ENCODE measurements at regions not wholly inside any gene's neighbourhood (a gene's known extent, or its start where the extent isn't known, plus 50 kb on each side); places are given as distances from the start of the nearest gene placed in this dataset.

DNA sequence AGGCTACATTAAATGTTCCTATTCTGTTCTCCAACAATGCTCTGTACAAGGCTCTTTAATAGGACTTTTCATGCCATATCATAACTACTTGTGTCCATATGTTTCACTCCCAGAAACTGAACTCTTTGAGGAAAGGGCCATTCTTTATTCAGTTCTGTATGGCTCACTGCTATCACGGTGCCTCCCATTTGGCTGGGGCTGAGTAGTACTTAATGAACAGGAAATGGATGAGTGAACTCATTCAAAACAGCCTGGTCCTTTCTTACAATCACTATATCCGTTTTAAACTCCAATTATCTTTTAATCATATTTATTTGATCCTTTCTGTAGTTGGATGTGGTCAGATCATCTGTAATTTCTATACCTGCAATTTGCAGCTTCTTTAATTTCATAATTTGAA is 410.6 kb downstream of the TBC1D4 start:
- in situ Hi-C loops (cut with HindIII; ENCODE audit: low sequenced_read_pairs) = loop anchor here (5.0 kb wide), 1 partner anchor 61 kb away; no protein-coding TSS in a partner anchor

DNA sequence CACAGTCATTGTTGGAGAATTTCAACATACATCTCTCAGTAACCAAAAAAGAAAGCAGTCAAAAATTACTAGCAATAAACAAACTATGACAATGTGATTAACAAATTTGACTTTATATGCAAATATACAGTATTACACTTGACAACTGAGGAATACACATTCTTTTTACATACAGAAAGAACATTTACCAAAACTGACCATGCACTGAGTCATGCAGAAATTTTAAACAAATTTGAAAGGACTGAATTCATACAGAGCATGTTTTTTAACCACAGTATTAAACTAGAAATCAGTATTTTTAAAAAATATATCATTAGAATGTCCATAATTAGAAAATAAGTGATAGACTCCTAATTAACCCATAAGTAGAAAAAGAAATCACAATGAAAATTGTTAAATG is 420.1 kb downstream of the TBC1D4 start:
- in situ Hi-C loops (cut with HindIII; ENCODE audit: low sequenced_read_pairs) = no loop called here

DNA sequence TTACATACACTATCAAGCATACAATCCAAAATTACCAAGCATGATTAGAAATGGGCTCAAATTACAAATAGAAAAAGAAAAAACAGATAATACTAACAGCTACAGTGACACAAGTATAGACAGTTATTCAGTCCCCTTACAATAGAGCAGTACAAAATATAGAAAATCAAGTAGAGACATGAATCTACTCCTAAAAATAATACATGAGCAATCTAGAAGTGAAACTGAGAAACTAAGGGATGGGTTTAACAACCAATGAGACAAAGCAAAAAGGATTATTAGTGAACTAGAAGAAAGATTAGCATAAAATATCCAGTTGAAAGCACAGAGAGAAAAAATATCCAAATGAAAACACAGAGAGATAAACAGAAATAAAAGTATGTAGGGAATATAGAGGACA is 426.7 kb downstream of the TBC1D4 start:
- in situ Hi-C loops (cut with HindIII; ENCODE audit: low sequenced_read_pairs) = no loop called here

DNA sequence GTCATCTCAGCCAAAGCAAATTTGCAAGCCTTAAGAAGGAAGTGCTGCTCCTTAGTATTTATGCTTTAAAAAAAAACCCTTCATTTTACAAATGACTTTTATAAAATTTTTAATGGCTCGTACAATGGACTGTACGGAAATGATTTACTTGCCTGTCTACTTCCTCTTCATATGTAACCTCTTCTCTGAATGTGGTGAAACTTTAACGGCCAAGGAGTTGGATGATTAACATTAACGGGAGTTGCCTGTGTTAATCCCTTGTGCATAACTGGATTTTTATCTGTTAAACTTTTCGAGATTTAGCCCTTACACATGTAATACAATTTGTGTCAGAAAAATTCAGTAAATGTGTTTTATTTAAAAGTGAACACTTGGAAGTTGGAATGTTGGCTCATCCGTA is 429.4 kb downstream of the TBC1D4 start:
- in situ Hi-C loops (cut with HindIII; ENCODE audit: low sequenced_read_pairs) = no loop called here

DNA sequence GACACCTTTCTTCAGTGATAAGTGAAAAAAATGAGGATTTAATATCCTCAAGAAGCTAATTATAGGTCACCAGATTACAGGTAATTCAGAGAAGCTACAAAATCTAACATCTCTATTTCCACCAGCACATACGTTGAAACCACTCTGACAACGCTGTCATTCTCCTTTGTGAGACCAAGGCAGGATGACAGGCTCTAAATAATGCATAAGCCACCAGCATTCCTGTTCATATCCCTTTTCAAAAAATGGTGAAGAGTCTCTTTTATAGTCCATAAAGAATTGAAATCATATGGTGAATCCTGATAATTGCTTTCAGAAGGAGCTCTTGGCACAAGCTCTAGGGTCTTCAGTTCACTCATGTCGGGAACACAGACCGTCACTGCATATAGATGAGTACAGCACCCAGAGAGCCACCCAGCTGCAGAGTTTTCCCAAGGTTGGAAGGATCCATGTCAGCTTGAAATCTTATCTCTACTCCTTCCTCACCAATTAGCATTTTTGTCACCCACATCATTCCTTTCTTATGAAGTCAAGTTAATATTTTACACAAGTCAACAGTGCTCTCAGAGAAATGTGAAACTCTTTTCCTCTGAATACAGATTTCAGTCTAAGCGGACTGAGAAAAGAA is 431.4 kb downstream of the TBC1D4 start:
- in situ Hi-C loops (cut with HindIII; ENCODE audit: low sequenced_read_pairs) = no loop called here

DNA sequence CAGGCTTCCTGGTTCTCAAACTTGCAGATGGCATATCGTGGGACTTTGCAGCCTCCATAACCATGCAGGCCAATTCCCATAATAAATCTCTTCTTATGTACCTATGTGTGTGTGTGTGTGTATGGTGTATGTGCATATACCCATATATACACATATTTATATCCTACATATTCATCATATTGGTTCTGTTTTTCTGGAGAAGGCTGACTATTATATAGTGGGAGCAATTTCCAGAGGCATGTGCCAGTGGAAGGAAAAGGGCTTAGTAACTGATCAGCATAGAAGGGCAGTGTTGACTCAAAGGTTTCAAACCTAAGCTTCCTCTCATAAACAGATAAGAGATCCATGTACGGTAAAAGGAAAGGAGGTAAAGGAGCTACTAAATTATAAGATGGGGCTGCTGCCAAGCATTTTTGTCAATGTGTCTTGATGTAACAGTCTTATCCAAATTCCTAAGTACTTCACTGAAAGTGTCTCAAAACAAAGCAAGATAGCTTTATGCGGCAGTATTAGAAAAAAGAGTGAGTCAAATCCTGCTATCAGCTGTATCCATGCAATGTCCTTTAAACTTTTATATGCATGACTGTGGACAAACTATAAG is 432.1 kb downstream of the TBC1D4 start:
- in situ Hi-C loops (cut with HindIII; ENCODE audit: low sequenced_read_pairs) = no loop called here

DNA sequence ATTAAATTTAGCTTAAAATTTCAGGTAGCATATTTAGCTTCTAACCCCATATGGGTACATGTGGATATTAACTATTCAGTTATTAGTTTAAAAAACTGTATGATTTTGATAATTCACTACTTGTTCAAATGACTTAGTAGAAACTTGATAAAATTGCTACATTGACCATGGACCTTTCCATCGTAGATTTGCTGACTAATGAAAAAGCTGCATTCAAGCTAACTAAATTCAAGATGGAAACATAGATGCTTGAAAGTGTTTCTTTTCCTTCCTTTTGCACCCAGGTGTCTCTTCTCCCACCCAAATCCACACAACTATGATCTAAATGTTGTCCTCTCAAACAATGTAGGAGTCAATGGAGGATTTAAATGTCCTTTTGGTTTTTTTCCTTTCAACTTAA is 439.2 kb downstream of the TBC1D4 start:
- in situ Hi-C loops (cut with HindIII; ENCODE audit: low sequenced_read_pairs) = no loop called here

DNA sequence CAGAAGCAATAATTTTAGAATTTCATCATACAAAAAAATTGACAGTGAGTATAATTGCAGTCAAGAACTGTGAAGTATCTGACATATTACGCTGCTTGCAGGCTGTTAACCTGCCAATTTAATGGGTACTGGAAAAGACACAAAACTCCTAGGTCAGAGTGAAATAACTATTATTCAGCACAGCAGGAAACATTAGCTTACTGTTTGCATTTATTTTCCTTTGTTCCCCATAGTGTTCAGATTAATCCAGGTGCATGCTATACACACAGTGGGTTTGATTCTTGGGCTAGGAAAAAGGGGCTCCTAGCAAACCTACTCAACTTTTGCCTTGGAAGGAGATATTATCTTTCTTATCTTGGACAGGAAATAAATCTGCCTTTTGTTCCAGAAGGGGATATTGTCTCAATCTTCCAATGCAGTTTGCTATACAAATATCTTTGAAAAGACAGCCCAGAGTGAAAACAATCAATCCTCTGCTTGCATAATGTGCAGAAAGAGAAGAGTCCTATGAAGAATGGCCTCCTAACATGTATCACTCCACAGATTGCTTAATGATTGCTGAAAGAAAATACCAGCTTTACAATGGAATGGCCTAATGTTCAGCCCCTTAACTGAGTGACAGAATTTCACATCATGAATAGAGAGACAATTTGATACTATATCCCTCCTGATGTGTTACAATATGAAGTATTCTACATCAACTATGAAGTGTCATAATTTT is 443.4 kb downstream of the TBC1D4 start:
- in situ Hi-C loops (cut with HindIII; ENCODE audit: low sequenced_read_pairs) = no loop called here

DNA sequence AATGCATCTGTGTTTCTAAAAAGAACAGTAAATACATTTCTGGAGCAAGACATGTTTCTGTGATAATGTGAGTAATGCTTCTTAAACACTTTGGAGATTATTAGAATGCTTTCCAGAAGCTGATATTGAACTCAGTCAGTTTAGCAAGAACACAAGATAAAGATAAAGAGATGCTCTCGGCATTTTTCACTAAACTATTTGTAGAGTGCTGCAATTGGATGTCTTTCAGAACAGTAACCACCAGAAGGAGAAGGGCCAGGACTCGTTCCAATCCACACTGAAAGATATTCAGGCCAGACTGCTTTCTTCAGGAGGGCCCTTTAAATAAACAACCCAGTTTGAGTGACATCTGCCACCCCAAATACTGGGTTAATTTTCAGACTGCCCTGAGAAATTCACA is 456.0 kb downstream of the TBC1D4 start:
- in situ Hi-C loops (cut with HindIII; ENCODE audit: low sequenced_read_pairs) = no loop called here

DNA sequence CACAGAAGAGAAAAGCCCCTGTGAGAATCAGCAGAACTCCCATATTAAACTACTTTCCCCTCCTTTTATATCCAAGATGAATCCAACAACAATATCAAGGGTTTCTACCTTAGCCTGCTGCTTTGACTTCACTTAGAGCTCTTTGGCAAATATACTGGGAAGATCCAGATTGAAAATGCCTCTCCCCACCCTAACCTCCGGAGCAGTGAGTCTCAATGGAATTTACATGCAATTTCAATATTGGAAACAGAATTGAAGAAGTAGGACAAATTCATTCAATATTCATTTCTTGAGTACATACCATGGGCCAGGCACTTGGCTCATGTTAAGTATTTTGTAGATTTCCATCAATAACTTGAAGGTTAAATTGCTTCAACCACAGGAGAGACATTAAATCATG is 457.4 kb downstream of the TBC1D4 start:
- in situ Hi-C loops (cut with HindIII; ENCODE audit: low sequenced_read_pairs) = no loop called here

DNA sequence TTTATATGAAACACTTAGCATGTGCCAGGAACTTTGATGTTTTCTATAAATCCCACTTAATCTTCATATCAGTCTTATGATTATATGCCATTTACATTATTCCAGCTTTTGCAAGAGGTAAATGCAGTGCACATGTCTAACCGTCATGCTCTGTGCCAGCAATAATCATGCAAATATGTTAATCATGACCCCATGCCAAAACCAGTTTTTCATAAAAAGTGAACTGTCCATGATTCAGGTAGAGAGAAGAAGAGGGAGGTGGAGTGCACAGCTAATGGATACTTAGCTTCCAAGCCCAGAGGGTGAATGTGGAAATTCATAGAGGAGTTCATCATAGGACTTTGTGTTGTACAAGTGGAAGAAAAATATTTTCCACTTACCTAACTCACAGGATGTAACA is 458.4 kb downstream of the TBC1D4 start:
- in situ Hi-C loops (cut with HindIII; ENCODE audit: low sequenced_read_pairs) = no loop called here

DNA sequence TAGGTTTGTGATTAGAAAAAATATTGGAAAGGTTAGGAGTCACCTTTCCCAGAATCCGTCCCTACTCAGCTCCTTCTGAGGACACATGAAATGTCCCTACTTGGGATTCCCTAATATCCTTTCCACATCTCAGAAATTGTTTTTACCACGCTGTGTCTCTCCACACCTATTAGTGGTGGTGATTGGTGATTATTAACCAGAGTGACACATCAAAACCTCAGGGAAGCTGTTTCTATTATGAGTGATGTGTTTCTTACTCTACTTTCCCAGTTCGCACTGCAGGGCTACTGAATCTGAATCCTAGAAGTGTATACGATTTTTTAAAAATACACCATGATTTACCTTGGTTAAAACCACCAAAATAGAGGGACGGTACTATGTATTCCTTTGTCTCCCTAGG is 460.8 kb downstream of the TBC1D4 start:
- in situ Hi-C loops (cut with HindIII; ENCODE audit: low sequenced_read_pairs) = no loop called here

DNA sequence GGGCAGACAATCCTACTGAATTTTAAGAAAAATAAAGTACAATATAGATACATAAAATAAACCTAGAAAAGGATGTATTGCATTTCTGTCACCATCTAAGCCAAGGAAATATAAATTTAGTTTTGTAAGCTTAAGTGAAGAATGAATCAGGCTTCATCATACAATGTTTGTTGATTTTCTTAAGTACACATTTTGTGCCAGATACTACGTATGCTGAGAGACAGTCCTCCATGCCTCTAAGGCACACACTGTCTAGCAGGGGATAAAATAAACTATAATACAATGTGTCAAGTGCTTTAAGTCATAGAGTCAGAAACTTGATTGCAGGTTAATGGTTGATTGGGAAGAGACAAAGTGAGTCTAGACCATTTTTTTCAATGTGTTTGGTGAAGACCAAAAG is 465.7 kb downstream of the TBC1D4 start:
- in situ Hi-C loops (cut with HindIII; ENCODE audit: low sequenced_read_pairs) = no loop called here

DNA sequence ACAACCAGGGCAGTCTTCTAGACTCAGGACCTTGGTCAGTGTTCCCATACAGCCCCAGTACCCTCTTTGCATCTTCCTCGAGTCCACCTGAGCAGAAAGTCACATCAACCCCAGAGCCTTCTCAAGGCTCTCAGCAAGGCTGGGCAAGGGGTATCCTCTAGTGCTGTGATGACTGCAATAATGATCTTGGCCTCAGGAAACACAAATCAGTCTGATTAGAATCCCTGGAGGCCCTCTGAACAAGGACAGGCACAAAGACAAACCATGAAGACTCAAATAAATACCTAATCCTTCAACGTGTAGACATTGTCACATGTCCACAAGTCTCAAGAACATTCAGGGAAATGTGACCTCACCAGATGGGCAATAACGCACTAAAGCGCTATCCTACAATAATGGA is 468.2 kb downstream of the TBC1D4 start:
- in situ Hi-C loops (cut with HindIII; ENCODE audit: low sequenced_read_pairs) = no loop called here

DNA sequence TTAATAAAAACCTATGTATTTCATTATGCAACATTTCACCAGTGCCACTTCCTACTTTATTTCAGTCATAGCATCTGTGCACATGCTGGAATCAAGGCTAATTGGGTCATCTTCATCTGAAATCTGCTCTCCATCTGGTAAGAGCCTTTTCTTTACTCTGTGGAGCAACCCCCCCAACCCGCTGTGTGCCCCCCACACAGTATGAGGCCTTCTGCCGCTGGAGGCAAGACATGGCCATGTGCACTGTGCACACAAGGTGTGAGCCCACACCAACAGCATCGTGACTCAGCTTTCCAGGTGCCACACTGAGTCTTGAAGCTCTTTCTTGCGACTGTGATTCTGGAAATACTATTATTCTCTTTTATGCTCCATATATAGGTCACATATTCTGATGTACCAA is 471.0 kb downstream of the TBC1D4 start:
- in situ Hi-C loops (cut with HindIII; ENCODE audit: low sequenced_read_pairs) = no loop called here

DNA sequence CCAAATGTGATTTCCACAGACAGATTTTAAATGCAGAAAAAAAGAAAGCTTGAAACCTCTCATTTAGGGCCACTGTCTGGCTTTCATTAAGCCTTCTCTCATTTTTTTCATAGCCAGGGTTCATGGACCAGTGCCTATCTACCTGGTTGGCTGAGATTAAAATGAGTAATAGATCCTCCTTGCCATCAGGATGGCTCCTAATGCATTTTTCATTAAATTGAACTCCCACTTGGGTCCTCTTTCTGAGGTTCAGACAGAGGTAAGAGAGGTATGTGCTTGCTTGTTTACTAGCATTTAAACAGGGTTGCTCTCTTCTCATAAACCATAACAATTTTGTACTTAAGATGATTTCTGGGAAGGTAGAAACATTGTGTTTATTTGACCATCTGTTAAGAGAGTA is 473.0 kb downstream of the TBC1D4 start:
- in situ Hi-C loops (cut with HindIII; ENCODE audit: low sequenced_read_pairs) = no loop called here

DNA sequence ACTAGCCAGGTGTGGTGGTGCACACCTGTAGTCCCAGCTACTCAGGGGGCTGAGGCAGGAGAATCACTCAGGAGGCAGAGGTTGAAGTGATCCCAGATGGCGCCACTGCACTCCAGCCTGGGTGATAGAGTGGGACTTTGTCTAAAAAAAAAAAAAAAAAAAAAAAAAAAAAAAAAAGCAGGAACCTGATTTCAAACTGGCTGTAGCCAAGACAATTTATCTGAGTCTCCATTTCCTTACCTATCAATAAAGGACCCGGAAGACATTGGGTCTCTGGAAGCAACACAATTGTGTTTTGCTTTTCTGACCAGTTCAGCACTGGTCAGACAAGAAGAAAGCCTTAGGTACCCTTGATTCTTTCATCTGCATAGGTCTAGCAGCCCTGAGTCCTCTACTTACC is 491.0 kb downstream of the TBC1D4 start:
- in situ Hi-C loops (cut with HindIII; ENCODE audit: low sequenced_read_pairs) = no loop called here

DNA sequence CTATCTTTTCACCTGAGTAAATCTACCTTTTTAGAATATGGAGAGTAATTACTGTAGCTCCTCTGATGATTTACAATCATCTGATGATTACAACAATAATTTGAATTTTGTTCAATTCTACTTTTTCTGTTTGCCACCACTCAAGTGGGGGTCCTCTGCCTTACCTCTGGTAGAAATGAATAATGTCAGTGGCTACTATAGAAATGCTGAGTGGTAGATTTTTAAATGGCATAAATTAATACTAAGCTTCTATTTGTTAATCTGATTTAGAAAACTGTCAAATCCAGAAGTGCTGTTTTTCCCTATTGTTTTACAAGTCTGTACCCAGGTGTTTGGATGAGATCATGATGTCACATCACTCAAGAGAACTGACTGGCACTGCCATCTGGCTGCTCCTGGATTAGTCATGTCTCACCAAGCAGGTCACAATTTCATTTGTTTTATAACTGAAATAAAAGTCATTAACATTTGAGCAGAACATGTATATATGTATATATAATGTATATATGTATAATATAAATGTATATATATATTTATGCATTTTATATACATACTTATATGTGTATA is 494.8 kb downstream of the TBC1D4 start:
- in situ Hi-C loops (cut with HindIII; ENCODE audit: low sequenced_read_pairs) = no loop called here

DNA sequence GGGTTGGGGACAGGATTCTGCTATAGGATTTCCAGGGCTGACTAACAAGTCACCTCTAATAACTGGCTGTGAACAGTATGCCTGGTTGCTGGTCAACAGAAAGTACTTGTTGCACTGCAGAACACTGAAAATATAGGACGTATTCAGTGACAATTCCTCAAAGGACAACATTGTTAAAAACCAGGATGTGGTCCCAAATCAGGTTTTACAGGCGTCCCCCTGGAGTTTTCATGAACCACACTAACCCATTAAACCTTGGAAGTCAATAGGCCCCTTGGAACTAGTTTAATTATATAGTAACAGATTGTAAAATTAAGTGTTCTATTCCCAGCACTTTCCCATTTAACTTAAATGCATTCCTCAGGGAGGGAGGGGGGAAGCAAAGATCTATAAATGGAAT is 495.4 kb downstream of the TBC1D4 start:
- in situ Hi-C loops (cut with HindIII; ENCODE audit: low sequenced_read_pairs) = no loop called here

DNA sequence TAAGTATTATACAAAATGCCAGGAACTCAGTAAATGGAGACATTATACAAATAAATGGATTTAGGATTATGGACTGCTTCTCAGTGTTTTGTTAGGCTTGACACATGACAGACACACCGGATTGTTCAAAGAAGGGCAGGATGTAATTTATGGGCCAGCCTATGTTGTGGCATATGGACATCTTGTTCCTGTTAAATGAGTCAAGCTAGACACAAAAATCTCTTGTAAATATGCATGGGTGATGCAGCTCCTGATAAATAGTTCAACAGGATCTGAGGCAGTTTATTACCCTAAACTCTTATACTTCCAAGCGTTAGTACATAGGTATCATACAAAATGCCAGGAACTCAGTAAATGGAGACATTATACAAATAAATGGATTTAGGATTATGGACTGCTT is 502.3 kb downstream of the TBC1D4 start:
- in situ Hi-C loops (cut with HindIII; ENCODE audit: low sequenced_read_pairs) = no loop called here

DNA sequence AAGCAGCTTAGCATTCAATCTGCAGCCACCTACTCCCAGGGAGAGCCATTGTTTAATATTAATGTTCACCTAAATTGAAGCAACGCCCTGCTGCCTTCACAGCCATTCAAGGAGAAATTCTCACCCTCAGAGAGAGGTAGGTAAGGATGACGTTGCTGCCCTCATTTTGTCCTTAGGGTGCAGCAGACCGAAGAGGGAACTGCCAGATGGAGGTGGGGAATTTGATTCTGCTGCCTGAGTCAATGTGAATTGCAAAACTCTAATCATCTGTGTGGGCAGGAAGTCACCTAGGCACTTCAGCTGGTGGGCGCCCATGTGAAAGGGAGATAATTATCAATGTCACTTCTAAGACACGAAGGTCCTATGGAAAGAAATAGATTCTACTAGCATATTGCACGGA is 503.4 kb downstream of the TBC1D4 start:
- in situ Hi-C loops (cut with HindIII; ENCODE audit: low sequenced_read_pairs) = no loop called here

DNA sequence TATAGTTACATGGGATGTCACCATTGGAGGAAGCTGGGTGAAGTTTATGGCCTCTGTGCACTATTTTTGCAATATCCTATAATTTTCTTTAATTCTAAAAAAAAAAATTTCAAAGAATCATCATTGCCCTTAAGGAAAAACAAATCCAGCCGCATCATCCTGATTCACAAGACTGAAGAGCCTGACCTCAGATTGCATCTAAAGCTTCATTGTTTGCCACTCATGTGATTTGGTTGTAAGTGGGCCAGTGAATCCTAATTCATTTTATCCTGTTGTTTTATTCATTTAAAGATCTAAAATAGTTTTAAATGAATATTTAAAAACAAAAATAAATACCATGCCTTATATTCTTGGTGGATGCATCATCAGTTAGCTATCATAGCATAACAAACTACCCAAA is 504.5 kb downstream of the TBC1D4 start:
- in situ Hi-C loops (cut with HindIII; ENCODE audit: low sequenced_read_pairs) = no loop called here
